ENCODE measurements at regions not wholly inside any gene's neighbourhood (a gene's known extent, or its start where the extent isn't known, plus 50 kb on each side); places are given as distances from the start of the nearest gene placed in this dataset.

DNA sequence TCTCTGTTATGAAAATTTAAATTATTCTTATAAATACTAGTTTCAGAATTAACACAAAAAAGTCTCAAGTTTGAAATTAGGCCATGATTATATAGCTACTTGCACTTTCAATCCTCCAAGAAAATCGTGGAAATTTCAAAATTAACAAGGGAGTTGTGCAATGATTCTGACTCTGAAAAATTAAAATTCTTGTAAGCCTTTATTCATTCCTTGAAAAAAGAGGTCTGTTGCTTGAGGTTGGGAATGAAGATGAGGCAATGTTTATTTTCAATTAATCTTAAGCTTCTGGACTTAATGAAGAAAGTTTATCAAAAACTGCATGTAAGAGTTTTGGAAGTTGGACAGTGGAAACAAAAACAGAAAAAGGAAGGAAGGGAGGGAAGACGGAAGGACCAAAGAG is 128.2 kb upstream of the FIBIN start:
- FAIRE-seq: no peak
- H3K27ac ChIP-seq (ENCODE audit: control insufficient read depth, insufficient read depth, low read length): no peak overlapping the region
- dilution Hi-C loops (cut with MboI; ENCODE audit: extremely low pct_ligation_motif_present, low sequenced_read_pairs): no loop called here

DNA sequence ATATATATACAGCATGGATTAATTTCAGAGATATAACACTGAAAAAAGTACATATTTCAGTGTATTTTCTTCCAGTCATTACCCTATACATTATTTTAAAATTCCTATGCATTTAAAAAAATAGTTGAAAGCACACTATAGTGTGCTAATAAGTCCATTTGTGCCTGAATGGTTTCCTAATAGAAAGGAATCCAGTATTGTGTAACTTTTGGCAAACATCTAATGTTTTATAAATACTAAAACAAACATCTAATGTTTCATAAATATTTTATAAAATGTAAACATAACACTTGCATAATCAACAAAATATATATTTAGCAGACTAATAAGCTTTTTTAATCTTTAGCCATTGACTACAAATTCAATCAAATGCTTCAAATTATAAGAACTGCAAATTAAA is 126.6 kb upstream of the FIBIN start:
- H4K20me1 ChIP-seq (ENCODE audit: control insufficient read depth, extremely low read depth, insufficient read depth, low read length): no peaks in the 10 kb centered on the region
- dilution Hi-C loops (cut with MboI; ENCODE audit: extremely low pct_ligation_motif_present, low sequenced_read_pairs): no loop called here
- DNase-seq (ENCODE audit: low read depth, low spot score): no peak

More for the DNA sequence above, 128.2 kb upstream of the FIBIN start:
- H2AFZ ChIP-seq (ENCODE audit: control insufficient read depth, low read length): no peak overlapping the region
- no peak overlapping the region for H3K4me3 ChIP-seq (ENCODE audit: control insufficient read depth in 2 of 3, extremely low read depth in 1 of 3, insufficient read depth in 2 of 3, low read depth in 1 of 3, low read length in 3 of 3)
- H4K20me1 ChIP-seq (ENCODE audit: control insufficient read depth, extremely low read depth, insufficient read depth, low read length): no peaks in the 10 kb centered on the region
- TF ChIP-seq CTCF (optimal IDR thresholded peaks at IDR 0.05 in 1 of 3, IDR thresholded peaks at IDR 0.05 in 1 of 3, conservative IDR thresholded peaks at IDR 0.05 in 1 of 3; ENCODE audit: extremely low read depth in 1 of 3, insufficient read depth in 2 of 3, low read length in 3 of 3) (no peak), EZH2 (IDR thresholded peaks at IDR 0.05; ENCODE audit: low read length) (no peak)
- no peak for DNase-seq (ENCODE audit: low read depth, low spot score)
- no peaks in the 10 kb centered on the region for H3K4me1 ChIP-seq (ENCODE audit: control insufficient read depth, extremely low read depth, insufficient read depth, low read length)
- no peaks in the 10 kb centered on the region for H3K79me2 ChIP-seq (ENCODE audit: control insufficient read depth, insufficient read depth, low read length)
- H3K9ac ChIP-seq (ENCODE audit: control insufficient read depth, extremely low read depth, insufficient read depth, low read length): no peak overlapping the region
- H3K4me2 ChIP-seq (ENCODE audit: control insufficient read depth, extremely low read depth, insufficient read depth, low read depth, low read length): no peak overlapping the region
- no peaks in the 10 kb centered on the region for H3K9me3 ChIP-seq (ENCODE audit: control insufficient read depth, low read depth, low read length)
- no peaks in the 10 kb centered on the region for H3K27me3 ChIP-seq (ENCODE audit: control insufficient read depth, extremely low read depth, insufficient read depth, low read length)
- no peaks in the 10 kb centered on the region for H3K36me3 ChIP-seq (ENCODE audit: control insufficient read depth in 2 of 2, extremely low read depth in 1 of 2, insufficient read depth in 2 of 2, low read length in 2 of 2)
- no peaks in the 10 kb centered on the region for H3K9me1 ChIP-seq (ENCODE audit: control insufficient read depth, extremely low read depth, insufficient read depth, low read length)

More for the DNA sequence above, 126.6 kb upstream of the FIBIN start:
- FAIRE-seq: no peak
- H3K79me2 ChIP-seq (ENCODE audit: control insufficient read depth, insufficient read depth, low read length): no peaks in the 10 kb centered on the region
- H3K4me2 ChIP-seq (ENCODE audit: control insufficient read depth, extremely low read depth, insufficient read depth, low read depth, low read length): no peak overlapping the region
- no peak overlapping the region for H2AFZ ChIP-seq (ENCODE audit: control insufficient read depth, low read length)
- H3K9me1 ChIP-seq (ENCODE audit: control insufficient read depth, extremely low read depth, insufficient read depth, low read length): no peaks in the 10 kb centered on the region
- no peaks in the 10 kb centered on the region for H3K9me3 ChIP-seq (ENCODE audit: control insufficient read depth, low read depth, low read length)
- no peaks in the 10 kb centered on the region for H3K36me3 ChIP-seq (ENCODE audit: control insufficient read depth in 2 of 2, extremely low read depth in 1 of 2, insufficient read depth in 2 of 2, low read length in 2 of 2)
- no peaks in the 10 kb centered on the region for H3K27me3 ChIP-seq (ENCODE audit: control insufficient read depth, extremely low read depth, insufficient read depth, low read length)
- H3K4me1 ChIP-seq (ENCODE audit: control insufficient read depth, extremely low read depth, insufficient read depth, low read length): no peaks in the 10 kb centered on the region
- no peak overlapping the region for H3K9ac ChIP-seq (ENCODE audit: control insufficient read depth, extremely low read depth, insufficient read depth, low read length)
- TF ChIP-seq EZH2 (IDR thresholded peaks at IDR 0.05; ENCODE audit: low read length): no peak
- TF ChIP-seq CTCF (optimal IDR thresholded peaks at IDR 0.05 in 1 of 3, IDR thresholded peaks at IDR 0.05 in 1 of 3, conservative IDR thresholded peaks at IDR 0.05 in 1 of 3; ENCODE audit: extremely low read depth in 1 of 3, insufficient read depth in 2 of 3, low read length in 3 of 3): no peak
- H3K27ac ChIP-seq (ENCODE audit: control insufficient read depth, insufficient read depth, low read length): no peak overlapping the region
- H3K4me3 ChIP-seq (ENCODE audit: control insufficient read depth in 2 of 3, extremely low read depth in 1 of 3, insufficient read depth in 2 of 3, low read depth in 1 of 3, low read length in 3 of 3): no peak overlapping the region
